HCT116 (cell line): ENCODE measurements at regions not wholly inside any gene's neighbourhood (a gene's known extent, or its start where the extent isn't known, plus 50 kb on each side); places are given as distances from the start of the nearest gene placed in this dataset.

Experiments
- EZH2 ChIP-seq: fragments of 200-600 bp; sonication (generic); IDR thresholded peaks from 2 replicates; pipeline ENCODE4 v1.6.1; 2017; ENCODE audit warnings: antibody characterized with exemption, mixed run types
- POLR2A ChIP-seq: IDR thresholded peaks from 2 replicates; pipeline ENCODE4 v1.7.0; 2011; ENCODE audit warnings: borderline replicate concordance; ENCODE audit not compliant: insufficient read depth, insufficient read length; ENCODE audit errors: extremely low read depth
- TF ChIP-seq, protein P1 (sequence below), 3 experiments: fragments of 200-600 bp in 1 of 3; sonication (generic) in 1 of 3; IDR thresholded peaks in 2 of 3; conservative IDR thresholded peaks in 1 of 3; 2 replicates each; pipeline ENCODE4 v1.5.1; 2012 to 2017; ENCODE audit warnings: low read depth in 2 of 3, low read length in 2 of 3, antibody characterized with exemption in 1 of 3, borderline replicate concordance in 1 of 3, control low read depth in 1 of 3, mild to moderate bottlenecking in 1 of 3, mixed read lengths in 1 of 3, mixed run types in 1 of 3, moderate library complexity in 1 of 3; ENCODE audit not compliant: insufficient read depth in 1 of 3

GRCh38 chr2:18247282-18248110 lies 313.0 kb downstream of the RDH14 start:
- TF ChIP-seq POLR2A (no peak), EZH2 (no peak)
- TF ChIP-seq, protein P1, sequence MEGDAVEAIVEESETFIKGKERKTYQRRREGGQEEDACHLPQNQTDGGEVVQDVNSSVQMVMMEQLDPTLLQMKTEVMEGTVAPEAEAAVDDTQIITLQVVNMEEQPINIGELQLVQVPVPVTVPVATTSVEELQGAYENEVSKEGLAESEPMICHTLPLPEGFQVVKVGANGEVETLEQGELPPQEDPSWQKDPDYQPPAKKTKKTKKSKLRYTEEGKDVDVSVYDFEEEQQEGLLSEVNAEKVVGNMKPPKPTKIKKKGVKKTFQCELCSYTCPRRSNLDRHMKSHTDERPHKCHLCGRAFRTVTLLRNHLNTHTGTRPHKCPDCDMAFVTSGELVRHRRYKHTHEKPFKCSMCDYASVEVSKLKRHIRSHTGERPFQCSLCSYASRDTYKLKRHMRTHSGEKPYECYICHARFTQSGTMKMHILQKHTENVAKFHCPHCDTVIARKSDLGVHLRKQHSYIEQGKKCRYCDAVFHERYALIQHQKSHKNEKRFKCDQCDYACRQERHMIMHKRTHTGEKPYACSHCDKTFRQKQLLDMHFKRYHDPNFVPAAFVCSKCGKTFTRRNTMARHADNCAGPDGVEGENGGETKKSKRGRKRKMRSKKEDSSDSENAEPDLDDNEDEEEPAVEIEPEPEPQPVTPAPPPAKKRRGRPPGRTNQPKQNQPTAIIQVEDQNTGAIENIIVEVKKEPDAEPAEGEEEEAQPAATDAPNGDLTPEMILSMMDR (IDR thresholded peaks at IDR 0.05 in 2 of 3, conservative IDR thresholded peaks at IDR 0.05 in 1 of 3; ENCODE audit: borderline replicate concordance in 1 of 3, insufficient read depth in 1 of 3, low read depth in 2 of 3, low read length in 2 of 3) = no peak
